Natural killer cell (primary cell): ENCODE measurements at regions not wholly inside any gene's neighbourhood (a gene's known extent, or its start where the extent isn't known, plus 50 kb on each side); places are given as distances from the start of the nearest gene placed in this dataset.

Experiments
- ATAC-seq, 3 donors: fragments of 150-1000 bp in 2 of 3; fragments of 200-7000 bp in 1 of 3; cut with Tn5 transposase; 1 replicate in 1 of 3; 2 replicates in 2 of 3; pipeline ENCODE4 v1.10.0; 2021; ENCODE audit warnings: mild to moderate bottlenecking in 2 of 3, moderate library complexity in 2 of 3
- DNase-seq, 2 donors: peaks; one replicate each; pipeline versions ENCODE4 v3.0.0 to v3.0.0-alpha.2; 2013 to 2021; ENCODE audit warnings: mixed read lengths in 1 of 2
- H3K27ac ChIP-seq: one replicate; pipeline ENCODE4 v1.5.1; 2013; ENCODE audit warnings: mild to moderate bottlenecking, low read length
- H3K27me3 ChIP-seq: one replicate; pipeline ENCODE4 v1.6.1; 2013; ENCODE audit warnings: low read length; ENCODE audit not compliant: control insufficient read depth, insufficient read depth
- H3K36me3 ChIP-seq: one replicate; pipeline ENCODE4 v1.6.1; 2013; ENCODE audit warnings: low read length; ENCODE audit not compliant: control insufficient read depth, insufficient read depth
- H3K4me1 ChIP-seq: one replicate; pipeline ENCODE4 v1.6.1; 2013; ENCODE audit warnings: low read length; ENCODE audit not compliant: control insufficient read depth, insufficient read depth
- H3K4me3 ChIP-seq: one replicate; pipeline ENCODE4 v1.5.1; 2013; ENCODE audit warnings: low read length
- H3K9me3 ChIP-seq: one replicate; pipeline ENCODE4 v1.6.1; 2013; ENCODE audit warnings: low read length; ENCODE audit not compliant: control insufficient read depth, insufficient read depth
- H3K27ac Mint-ChIP-seq, 2 donors: one replicate each; pipeline ENCODE4 v1.8.0; 2022; ENCODE audit warnings: mild to moderate bottlenecking in 2 of 2, mixed read lengths in 2 of 2, moderate library complexity in 1 of 2
- H3K27me3 Mint-ChIP-seq, 2 donors: one replicate each; pipeline ENCODE4 v1.8.0; 2022; ENCODE audit warnings: low read depth in 2 of 2, mixed read lengths in 2 of 2
- H3K36me3 Mint-ChIP-seq: one replicate; pipeline ENCODE4 v1.8.0; 2022; ENCODE audit warnings: mixed read lengths
- H3K4me1 Mint-ChIP-seq, 2 donors: one replicate each; pipeline ENCODE4 v1.8.0; 2022; ENCODE audit warnings: mixed read lengths in 2 of 2
- H3K4me3 Mint-ChIP-seq: one replicate; pipeline ENCODE4 v1.8.0; 2022; ENCODE audit warnings: mild to moderate bottlenecking, moderate library complexity, mixed read lengths
- H3K9me3 Mint-ChIP-seq, 2 donors: one replicate each; pipeline ENCODE4 v1.8.0; 2022; ENCODE audit warnings: mixed read lengths in 2 of 2
- WGBS: methylation state at CpG from one replicate; pipeline ENCODE4 v1.1.7; 2013; ENCODE audit warnings: missing lambda C conversion rate; ENCODE audit not compliant: insufficient coverage; 5-methylcytosine and 5-hydroxymethylcytosine counted together
- intact Hi-C: fragments of 100-400 bp; cut with micrococcal nuclease; formaldehyde crosslinking; loops from one replicate; pipeline ENCODE4 v1.14.2; 2022
- TF ChIP-seq, protein P1 (sequence below): fragments of 200-600 bp; IDR thresholded peaks from one replicate; pipeline ENCODE4 v1.8.0; 2022; ENCODE audit warnings: antibody characterized with exemption

DNA sequence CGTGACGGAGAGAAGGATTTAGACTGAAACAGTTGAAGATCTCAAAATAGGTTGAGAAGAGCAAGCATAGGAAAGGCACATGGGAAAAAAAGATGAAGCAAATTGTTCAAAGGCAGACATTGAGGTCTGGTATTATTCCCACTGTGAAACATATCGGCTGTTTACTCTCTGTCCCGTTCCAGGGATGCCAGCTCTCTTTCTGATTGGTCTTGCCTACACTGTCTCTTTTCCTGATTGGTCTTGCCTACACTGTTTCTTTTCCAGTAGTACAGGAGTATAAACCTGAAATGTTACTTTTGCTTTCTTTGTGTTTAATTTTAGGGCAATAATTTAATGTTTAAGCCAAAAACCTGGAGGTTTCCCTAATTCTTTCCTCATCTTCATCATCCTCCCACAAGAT lies 226.5 kb upstream of the MCHR2 start:
- H3K36me3 ChIP-seq, result no peaks in the 10 kb centered on the region
- intact Hi-C loops, result no loop called here
- no peak overlapping the region for H3K4me3 Mint-ChIP-seq

DNA sequence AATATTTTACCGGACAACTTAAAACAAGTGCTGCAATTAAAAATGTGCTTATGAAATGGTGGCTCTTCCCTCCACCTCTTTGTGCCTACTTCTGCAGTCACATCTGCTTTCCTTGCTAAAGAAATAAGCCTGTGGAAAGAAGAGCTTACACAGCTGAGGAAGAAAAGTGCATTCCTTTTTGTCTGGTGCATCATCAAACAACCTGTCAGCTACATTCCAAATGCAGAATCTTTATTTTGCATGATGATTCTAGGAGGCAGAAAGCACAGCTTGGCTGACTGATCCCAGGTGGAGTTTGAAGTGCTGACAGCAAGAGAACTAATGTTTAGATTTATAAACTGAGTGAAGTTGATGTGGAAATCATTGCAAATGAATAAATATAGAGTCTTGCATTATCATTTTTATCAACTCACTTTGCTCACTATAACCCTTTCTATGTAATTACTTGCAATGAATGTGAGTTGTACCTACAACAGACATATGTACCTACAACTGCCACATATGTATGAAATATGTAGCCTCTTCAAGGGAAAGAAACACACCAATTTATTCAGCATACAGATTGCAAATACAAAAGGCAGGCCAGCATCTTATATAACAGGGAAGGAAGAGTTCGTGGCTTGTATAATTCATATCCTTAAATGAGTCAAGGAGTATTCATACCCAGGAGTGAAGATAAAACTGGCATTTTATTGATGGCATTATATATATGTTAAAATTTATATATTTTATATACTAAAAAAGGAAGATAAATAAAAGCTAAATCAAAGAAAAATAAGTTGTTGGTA lies 223.4 kb upstream of the MCHR2 start:
- Mint-ChIP-seq H3K27ac (no peak overlapping the region), H3K9me3 (peaks cover 2 to 8% of the 10 kb centered on the region in 2 donors), H3K4me1 (no peaks in the 10 kb centered on the region), H3K36me3 (no peaks in the 10 kb centered on the region), H3K27me3 (peaks cover 0 to 6% of the 10 kb centered on the region in 2 donors), H3K4me3 (no peak overlapping the region)
- 100% methylated on average over 1 of the region's 2 CpGs for WGBS
- DNase-seq (no peak), ATAC-seq (no peak)
- TF ChIP-seq, protein P1, sequence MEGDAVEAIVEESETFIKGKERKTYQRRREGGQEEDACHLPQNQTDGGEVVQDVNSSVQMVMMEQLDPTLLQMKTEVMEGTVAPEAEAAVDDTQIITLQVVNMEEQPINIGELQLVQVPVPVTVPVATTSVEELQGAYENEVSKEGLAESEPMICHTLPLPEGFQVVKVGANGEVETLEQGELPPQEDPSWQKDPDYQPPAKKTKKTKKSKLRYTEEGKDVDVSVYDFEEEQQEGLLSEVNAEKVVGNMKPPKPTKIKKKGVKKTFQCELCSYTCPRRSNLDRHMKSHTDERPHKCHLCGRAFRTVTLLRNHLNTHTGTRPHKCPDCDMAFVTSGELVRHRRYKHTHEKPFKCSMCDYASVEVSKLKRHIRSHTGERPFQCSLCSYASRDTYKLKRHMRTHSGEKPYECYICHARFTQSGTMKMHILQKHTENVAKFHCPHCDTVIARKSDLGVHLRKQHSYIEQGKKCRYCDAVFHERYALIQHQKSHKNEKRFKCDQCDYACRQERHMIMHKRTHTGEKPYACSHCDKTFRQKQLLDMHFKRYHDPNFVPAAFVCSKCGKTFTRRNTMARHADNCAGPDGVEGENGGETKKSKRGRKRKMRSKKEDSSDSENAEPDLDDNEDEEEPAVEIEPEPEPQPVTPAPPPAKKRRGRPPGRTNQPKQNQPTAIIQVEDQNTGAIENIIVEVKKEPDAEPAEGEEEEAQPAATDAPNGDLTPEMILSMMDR, result no peak
- Histone ChIP-seq H3K27me3 (no peaks in the 10 kb centered on the region), H3K9me3 (no peaks in the 10 kb centered on the region), H3K36me3 (no peaks in the 10 kb centered on the region), H3K27ac (no peak overlapping the region), H3K4me1 (no peaks in the 10 kb centered on the region), H3K4me3 (no peak overlapping the region)
- intact Hi-C loops, result no loop called here

More for the DNA sequence above, 226.5 kb upstream of the MCHR2 start:
- Histone ChIP-seq H3K4me1 (no peaks in the 10 kb centered on the region), H3K9me3 (no peaks in the 10 kb centered on the region), H3K27me3 (no peaks in the 10 kb centered on the region), H3K27ac (no peak overlapping the region), H3K4me3 (no peak overlapping the region)
- H3K9me3 Mint-ChIP-seq, result peaks cover 0 to 6% of the 10 kb centered on the region in 2 donors
- no peaks in the 10 kb centered on the region for H3K36me3 Mint-ChIP-seq
- H3K4me1 Mint-ChIP-seq, result no peaks in the 10 kb centered on the region
- H3K27ac Mint-ChIP-seq, result no peak overlapping the region
- TF ChIP-seq, protein P1, result no peak
- H3K27me3 Mint-ChIP-seq, result peaks cover 0 to 3% of the 10 kb centered on the region in 2 donors
- no peak for DNase-seq
- over 99% methylated on average over 4 of the region's 4 CpGs for WGBS
- no peak for ATAC-seq

GRCh38 chr6:100216760-100217159 lies 222.7 kb upstream of the MCHR2 start:
- DNase-seq, result no peak
- no peak overlapping the region for H3K4me3 ChIP-seq
- no peak for ATAC-seq
- no peaks in the 10 kb centered on the region for H3K36me3 Mint-ChIP-seq
- peaks cover 2 to 5% of the 10 kb centered on the region in 2 donors for H3K9me3 Mint-ChIP-seq
- no peaks in the 10 kb centered on the region for H3K27me3 ChIP-seq
- no peaks in the 10 kb centered on the region for H3K4me1 Mint-ChIP-seq
- H3K36me3 ChIP-seq, result no peaks in the 10 kb centered on the region
- H3K4me1 ChIP-seq, result no peaks in the 10 kb centered on the region
- H3K4me3 Mint-ChIP-seq, result no peak overlapping the region
- H3K9me3 ChIP-seq, result no peaks in the 10 kb centered on the region
- TF ChIP-seq, protein P1, result no peak
- intact Hi-C loops, result no loop called here
- H3K27ac Mint-ChIP-seq, result no peak overlapping the region
- no peak overlapping the region for H3K27ac ChIP-seq
- H3K27me3 Mint-ChIP-seq, result peaks cover 0 to 2% of the 10 kb centered on the region in 2 donors

DNA sequence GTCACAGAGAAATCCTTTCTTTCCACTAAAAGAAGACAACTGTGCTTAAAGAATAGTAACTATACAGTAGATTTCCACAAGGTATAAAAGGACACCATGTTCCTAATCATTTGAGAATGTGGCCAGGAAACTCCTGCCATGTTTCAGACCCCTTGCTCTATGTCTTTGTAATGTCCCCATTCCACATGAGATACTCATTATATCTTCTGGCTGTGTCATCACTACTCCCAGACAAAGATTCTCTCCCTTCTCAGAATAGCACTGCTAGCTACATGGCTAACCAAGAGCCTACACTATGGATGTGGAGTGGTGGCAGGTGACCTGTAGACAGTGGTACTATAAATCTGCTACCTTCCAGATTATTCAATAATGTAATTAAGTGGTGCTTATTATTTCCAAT lies 218.1 kb upstream of the MCHR2 start:
- no peaks in the 10 kb centered on the region for H3K36me3 ChIP-seq
- H3K27me3 ChIP-seq, result no peaks in the 10 kb centered on the region
- H3K27ac Mint-ChIP-seq, result no peak overlapping the region
- DNase-seq (no peak), ATAC-seq (no peak)
- H3K4me3 Mint-ChIP-seq, result no peak overlapping the region
- H3K4me1 Mint-ChIP-seq, result no peaks in the 10 kb centered on the region
- H3K9me3 Mint-ChIP-seq, result peaks cover 5% of the 10 kb centered on the region in 2 donors
- H3K4me1 ChIP-seq, result no peaks in the 10 kb centered on the region
- intact Hi-C loops, result no loop called here
- TF ChIP-seq, protein P1, result no peak
- H3K4me3 ChIP-seq, result no peak overlapping the region
- H3K9me3 ChIP-seq, result no peaks in the 10 kb centered on the region
- no peaks in the 10 kb centered on the region for H3K36me3 Mint-ChIP-seq
- H3K27ac ChIP-seq, result no peak overlapping the region
- peaks cover 0 to 2% of the 10 kb centered on the region in 2 donors for H3K27me3 Mint-ChIP-seq
